ENCODE measurements at regions not wholly inside any gene's neighbourhood (a gene's known extent, or its start where the extent isn't known, plus 50 kb on each side); places are given as distances from the start of the nearest gene placed in this dataset.

GRCh38 chr4:159023741-159024140 is 79.1 kb upstream of the RAPGEF2 start:
- TF ChIP-seq PBX3 (IDR thresholded peaks at IDR 0.05) (no peak), YY1 (IDR thresholded peaks at IDR 0.05; ENCODE audit: low read depth) (no peak), IRF3 (IDR thresholded peaks at IDR 0.05; ENCODE audit: low read depth, low read length) (no peak), TAF1 (IDR thresholded peaks at IDR 0.05; ENCODE audit: borderline replicate concordance, low read depth, low read length) (no peak), EZH2phosphoT487 (IDR thresholded peaks at IDR 0.05; ENCODE audit: borderline replicate concordance, low read depth) (no peak), EP300 (IDR thresholded peaks at IDR 0.05; ENCODE audit: borderline replicate concordance in 1 of 2, low read depth in 1 of 2, low read length in 1 of 2) (no peak), CTCF (IDR thresholded peaks at IDR 0.05) (no peak), REST (IDR thresholded peaks at IDR 0.05; ENCODE audit: low read depth, low read length) (no peak)

Data from SK-N-SH (cell line).